Panc1 (cell line): ENCODE measurements at regions not wholly inside any gene's neighbourhood (a gene's known extent, or its start where the extent isn't known, plus 50 kb on each side); places are given as distances from the start of the nearest gene placed in this dataset.
A peak's percentile ranks its signal among the peaks of the same experiment; 100 is the strongest.

Experiments
- CTCF ChIP-seq: fragments of 450-650 bp; IDR thresholded peaks from 2 replicates; pipeline ENCODE4 v1.5.1; 2017; ENCODE audit warnings: mild to moderate bottlenecking
- POLR2AphosphoS5 ChIP-seq: IDR thresholded peaks from 2 replicates; pipeline ENCODE4 v1.6.1; 2012; ENCODE audit warnings: mild to moderate bottlenecking, low read depth, low read length, moderate library complexity
- REST ChIP-seq, 2 experiments: IDR thresholded peaks; 2 replicates each; pipeline ENCODE4 v1.6.1; 2011 to 2012; ENCODE audit warnings: low read depth in 2 of 2, control low read depth in 1 of 2, low read length in 1 of 2, mild to moderate bottlenecking in 1 of 2, moderate library complexity in 1 of 2; ENCODE audit not compliant: insufficient read depth in 1 of 2

- TF ChIP-seq CTCF = 0 out of 2 replicates have a peak, but pooled peaks have one; percentile 10
- TF ChIP-seq REST (IDR thresholded peaks at IDR 0.05; ENCODE audit: insufficient read depth in 1 of 2, low read depth in 2 of 2, low read length in 1 of 2) = no peak
- no peak for TF ChIP-seq POLR2AphosphoS5
Measured at GRCh38 chr2:18001671-18002070, 123.2 kb downstream of the KCNS3 start.
